ENCODE measurements at regions not wholly inside any gene's neighbourhood (a gene's known extent, or its start where the extent isn't known, plus 50 kb on each side); places are given as distances from the start of the nearest gene placed in this dataset.
"Not testable (repeated sequence)": the region's sequence is repeated elsewhere in the genome, so short reads cannot be mapped to it uniquely, and the experiment has no call there.

GRCh38 chr11:114758627-114759026 lies 80.3 kb downstream of the NXPE2 start:
- DNase-seq = no peak

GRCh38 chr11:114762408-114762807 lies 84.1 kb downstream of the NXPE2 start:
- peak; percentile 27 for DNase-seq

GRCh38 chr11:114764563-114764962 lies 86.2 kb downstream of the NXPE2 start:
- no peak for DNase-seq

GRCh38 chr11:114771172-114771571 lies 92.8 kb downstream of the NXPE2 start:
- no peak for DNase-seq

- no peak for DNase-seq
These were observed 95.4 kb downstream of the NXPE2 start for GRCh38 chr11:114773541-114774338.

- no peak for DNase-seq
These were observed 96.5 kb downstream of the NXPE2 start for GRCh38 chr11:114774599-114775361.

DNA sequence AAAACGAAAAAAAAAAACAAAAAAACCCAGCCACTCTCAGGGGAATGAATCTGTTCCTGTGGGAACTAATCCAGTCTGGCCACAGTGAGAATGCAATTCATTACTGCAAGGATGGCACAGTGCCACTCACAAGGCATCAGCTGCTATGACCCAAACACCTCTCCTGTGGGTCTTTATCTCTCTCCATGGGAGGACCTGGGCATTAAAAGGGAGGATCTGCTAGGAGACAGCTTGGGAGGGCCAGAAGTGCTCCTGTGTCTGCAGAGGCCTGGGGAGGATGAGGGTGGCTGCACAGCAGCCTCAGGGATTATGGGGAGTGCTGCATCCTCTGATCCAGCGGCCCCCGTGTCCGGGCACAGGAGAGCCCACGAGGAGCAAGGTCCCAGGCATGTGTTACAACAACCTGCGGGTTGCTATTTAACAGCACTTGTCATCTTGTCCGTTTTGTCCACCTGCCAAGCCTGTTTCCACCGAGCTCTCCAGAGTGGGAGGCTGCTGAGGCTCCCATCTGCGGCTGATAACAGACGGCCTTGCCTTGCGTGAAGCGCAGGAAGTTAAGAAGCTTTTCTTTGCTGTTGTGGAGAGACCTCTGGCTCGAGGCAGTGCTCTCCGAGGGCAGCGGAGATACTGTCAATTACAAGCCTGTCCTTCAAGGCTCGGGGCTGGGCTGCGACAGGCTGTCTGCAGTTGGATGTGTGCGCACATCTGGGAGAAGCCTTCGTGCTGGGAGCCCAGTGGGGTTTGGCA lies 97.7 kb downstream of the NXPE2 start:
- no peak for DNase-seq

GRCh38 chr11:114776956-114777355 lies 98.6 kb downstream of the NXPE2 start:
- DNase-seq = no peak

DNA sequence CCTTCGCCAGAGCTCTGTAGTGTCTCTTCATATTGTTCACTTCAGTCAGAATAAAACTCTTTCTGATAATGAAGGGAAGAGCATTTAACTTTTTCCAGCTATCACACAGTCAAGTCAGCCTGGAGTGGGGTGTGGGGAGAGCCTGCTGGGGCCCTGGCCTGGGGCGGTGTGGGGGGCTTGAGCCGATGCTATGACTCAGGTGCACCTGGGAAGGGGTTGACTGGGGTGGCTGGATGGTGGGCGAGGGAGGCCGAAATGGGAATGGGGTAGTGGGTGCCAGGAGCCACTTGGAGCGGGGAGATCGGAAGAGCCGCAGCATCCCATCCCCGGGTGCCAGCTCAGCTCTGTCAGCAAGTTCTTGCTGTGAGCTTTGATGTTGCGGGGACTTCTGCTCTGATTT lies 100.9 kb downstream of the NXPE2 start:
- DNase-seq = no peak

GRCh38 chr11:114782650-114783310 lies 104.5 kb downstream of the NXPE2 start:
- DNase-seq = no peak

DNA sequence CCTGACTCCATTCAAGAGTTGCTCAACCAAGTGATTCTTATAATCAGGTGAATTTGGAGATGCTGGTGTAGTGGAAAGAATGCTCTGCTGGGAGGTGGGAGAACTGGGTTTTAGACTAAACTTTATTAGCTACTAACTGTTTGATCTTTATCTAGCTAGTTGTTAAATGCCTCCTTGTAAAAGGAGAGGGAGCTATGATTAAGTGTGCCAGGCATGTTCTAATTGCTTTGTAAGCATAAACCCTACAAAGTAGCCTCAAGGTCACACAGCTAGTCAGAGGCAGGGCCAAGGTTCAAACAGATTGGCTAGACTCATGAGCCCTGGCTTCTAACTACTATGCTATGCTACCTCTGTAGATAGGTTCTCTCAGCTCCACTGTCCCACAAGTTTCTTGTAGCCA lies 105.5 kb downstream of the NXPE2 start:
- no peak for DNase-seq

DNA sequence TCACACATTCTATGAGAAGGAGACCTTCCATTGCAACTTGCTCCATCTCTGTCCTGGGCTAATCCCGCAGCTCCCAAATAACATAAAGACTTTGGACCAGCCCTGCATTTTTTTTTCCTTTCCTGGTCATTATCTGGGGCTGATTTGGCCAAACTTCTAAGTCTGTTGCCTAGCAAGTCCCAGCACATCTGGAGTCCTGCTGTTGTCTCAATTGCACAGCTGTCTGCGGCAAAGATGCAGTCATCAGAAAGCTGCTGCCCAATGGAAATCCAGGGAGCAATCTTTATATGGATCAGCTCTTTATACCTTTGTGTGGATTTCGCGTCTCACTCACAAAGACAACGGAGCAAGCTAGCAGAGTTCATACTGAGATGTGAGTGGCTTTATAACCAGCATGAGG lies 105.9 kb downstream of the NXPE2 start:
- DNase-seq = no peak

DNA sequence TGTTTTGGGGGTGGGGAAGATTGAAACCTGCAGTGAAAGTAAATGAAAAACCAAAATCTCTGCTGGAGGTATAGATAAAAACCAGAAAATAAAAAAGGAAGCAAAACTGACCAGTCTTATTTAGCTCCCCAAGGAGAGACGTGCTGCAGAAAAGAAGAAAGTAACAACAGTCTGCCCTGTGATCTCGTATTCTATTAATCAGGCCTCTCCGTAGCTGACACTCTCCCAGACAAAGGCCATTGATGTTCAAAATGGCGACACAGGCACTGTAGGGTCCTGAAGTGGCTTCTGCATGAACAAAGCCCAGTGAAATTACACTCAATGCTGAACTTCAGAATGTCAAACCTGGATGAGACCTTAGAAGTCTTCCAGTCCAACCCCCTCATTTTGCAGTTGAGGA lies 106.6 kb downstream of the NXPE2 start:
- DNase-seq = no peak

DNA sequence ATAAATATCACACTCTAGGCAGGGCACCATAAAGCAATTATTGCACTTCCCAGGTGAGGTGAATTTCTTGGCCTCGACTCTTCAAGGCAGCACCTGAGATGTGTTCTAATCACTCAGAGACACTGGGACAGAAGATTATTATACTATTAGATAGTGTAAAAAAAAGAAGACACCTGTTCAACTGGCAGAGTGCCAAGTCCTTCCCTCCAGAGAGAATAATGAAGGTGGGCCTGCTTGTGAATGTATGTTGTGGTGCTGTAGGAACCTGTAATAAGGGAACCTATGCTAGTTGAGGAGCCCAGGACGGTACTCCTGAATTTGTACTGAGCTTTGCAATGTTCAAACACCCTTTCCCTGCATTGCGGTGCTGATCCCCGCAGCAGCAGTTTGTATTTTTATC lies 107.5 kb downstream of the NXPE2 start:
- DNase-seq = no peak

GRCh38 chr11:114787126-114787525 lies 108.8 kb downstream of the NXPE2 start:
- no peak for DNase-seq

- no peak for DNase-seq
These were observed 112.6 kb downstream of the NXPE2 start for GRCh38 chr11:114790910-114791309.

- no peak for DNase-seq
These were observed 115.8 kb downstream of the NXPE2 start for GRCh38 chr11:114794048-114794684.

DNA sequence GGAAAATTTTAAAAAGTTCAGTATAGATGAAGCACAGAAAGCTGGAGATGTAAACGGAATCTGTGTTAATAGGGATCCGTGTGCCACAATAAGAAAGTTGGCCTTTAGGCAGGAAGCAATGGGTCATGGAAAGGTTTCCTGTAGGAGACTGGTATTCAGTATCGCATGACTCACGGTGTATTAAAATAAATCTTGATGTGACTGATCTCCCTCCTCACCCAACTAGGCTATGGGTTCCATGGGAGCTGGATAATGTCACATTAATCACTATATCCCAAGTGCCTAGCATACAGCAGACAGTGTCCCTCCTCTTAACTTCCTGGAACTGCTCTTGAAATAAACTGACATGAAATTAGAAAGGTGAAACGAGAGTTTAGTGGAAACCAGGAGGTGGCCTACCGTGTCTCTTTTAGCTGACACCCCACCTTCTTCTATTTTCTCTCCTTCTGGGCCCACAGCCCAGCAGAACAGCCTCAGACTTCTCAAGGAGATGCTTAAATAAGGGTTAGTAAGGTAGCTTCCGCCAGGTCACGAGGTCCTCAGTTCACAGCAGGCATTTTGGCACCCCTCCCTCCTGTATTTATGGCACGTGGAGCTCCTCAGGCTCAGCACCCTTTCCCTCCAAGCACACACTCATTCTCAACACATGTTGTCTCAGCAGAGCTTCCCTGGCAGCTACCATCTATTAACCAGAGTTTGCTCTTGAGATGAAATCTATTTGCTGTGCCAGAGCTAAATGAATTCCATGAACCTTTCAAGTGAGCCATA lies 118.8 kb downstream of the NXPE2 start:
- no peak for DNase-seq

- DNase-seq = no peak
These were observed 121.1 kb downstream of the NXPE2 start for GRCh38 chr11:114799476-114799875.

- DNase-seq = no peak
These were observed 123.4 kb downstream of the NXPE2 start for GRCh38 chr11:114801773-114802172.

- no peak for DNase-seq
These were observed 124.6 kb downstream of the NXPE2 start for GRCh38 chr11:114802878-114803277.

DNA sequence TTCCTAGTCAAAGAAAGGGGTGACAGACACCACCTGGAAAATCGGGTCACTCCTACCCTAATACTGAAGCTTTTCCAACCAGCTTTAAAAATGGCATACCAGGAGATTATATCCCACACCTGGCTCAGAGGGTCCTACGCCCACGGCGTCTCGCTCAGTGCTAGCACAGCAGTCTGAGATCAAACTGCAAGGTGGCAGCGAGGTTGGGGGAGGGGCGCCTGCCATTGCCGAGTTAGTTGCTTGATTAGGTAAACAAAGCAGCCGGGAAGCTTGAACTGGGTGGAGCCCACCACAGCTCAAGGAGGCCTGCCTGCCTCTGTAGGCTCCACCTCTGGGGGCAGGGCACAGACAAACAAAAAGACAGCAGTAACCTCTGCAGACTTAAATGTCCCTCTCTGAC lies 127.1 kb downstream of the NXPE2 start:
- not testable (repeated sequence) for DNase-seq

Measured in CD4-positive, alpha-beta T cell treated with Interleukin-6 for 4 hours (primary cell).